ENCODE measurements at regions not wholly inside any gene's neighbourhood (a gene's known extent, or its start where the extent isn't known, plus 50 kb on each side); places are given as distances from the start of the nearest gene placed in this dataset.

- DNase-seq, result no peak
Measured at GRCh38 chr16:14334366-14335080, 263.4 kb downstream of the MRTFB start.

GRCh38 chr16:14333361-14333760, 262.2 kb downstream of the MRTFB start:
- DNase-seq, result no peak

DNA sequence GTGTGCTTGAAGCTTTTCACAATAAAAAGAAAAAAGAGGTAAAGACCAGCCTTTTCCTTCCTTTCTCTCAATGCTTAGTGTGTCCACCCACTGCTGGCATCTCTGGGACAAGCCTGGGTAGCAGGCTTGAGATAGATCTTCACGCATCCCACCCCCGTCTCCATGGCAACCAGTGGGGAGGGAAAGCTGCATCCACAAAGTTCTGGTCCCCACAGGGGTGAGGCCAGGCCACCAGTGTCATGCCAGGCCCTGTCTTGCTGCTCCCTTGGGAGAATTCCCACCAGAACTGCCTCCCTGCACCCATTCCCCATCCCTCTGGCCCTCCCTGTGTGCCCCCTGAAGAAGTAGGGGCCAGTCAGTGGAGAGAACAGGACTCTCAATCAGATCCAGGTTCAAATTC, 259.9 kb downstream of the MRTFB start:
- no peak for DNase-seq

GRCh38 chr16:14329727-14330350, 258.7 kb downstream of the MRTFB start:
- no peak for DNase-seq

DNA sequence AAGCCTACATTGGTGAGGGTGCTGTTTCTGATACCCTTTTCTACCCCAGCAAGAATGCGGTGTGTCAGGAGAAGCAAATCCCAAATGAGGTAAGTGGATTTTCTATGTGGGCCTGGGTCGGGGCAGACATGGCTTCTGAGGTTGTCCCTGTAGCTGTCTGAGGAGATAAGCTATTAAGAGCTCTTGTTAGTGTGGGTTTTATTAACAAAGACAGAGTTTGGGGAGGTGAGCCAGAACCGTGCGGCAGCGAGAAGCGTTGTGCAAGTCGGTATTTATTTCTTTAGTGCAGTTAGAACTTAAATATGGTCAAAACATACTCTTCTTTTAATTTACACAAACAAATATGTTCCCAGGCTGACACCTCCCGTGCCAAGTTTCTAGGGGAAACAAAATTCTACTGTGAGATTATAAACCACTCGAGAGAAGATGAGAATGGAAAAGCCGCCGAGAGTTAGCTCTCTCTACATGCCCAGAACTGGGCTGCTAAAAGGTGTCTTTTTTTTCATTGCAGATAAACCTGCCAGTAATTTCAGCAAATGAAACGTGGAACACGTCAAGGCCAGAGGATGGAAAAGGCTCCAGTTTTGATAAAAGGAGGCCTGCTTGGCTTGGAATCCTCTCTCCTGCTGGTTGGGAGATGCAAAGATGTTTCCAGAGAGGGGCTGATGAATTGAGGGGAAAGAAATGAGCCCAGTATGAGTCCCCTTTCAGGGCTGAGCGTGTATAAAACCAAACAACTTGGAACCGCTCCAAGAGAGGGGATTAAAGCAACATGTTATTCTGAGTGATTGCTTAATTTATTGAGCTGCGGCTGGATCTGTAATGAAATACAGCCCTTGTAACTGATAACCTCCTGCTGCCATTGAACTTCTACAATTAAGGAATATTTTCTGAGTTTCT, 254.6 kb downstream of the MRTFB start:
- DNase-seq, result no peak

- DNase-seq, result no peak
Measured at GRCh38 chr16:14324581-14324980, 253.5 kb downstream of the MRTFB start.

DNA sequence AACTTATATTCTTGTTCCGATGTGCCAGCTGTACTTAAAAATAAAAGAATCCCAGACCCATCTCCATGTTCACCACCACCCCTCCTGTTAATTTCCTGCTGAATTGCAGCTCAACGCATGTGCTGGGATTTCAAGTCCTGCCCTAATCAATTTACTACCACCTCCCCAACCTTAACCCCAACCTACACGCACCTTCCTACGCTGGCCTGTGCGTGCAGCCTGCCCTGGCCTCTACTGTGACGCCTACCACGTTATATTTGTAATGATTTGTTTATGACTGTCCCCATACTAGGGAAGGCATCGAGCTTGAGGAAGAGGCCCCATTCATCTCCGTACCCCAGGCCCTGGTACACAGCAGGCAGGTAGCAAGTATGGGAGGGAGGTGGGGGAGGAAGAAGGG, 251.1 kb downstream of the MRTFB start:
- DNase-seq, result no peak

GRCh38 chr16:14321542-14321941, 250.4 kb downstream of the MRTFB start:
- no peak for DNase-seq

GRCh38 chr16:14320406-14320805, 249.3 kb downstream of the MRTFB start:
- DNase-seq, result no peak

Measured in suppressor macrophage treated with lipopolysaccharide for 1 hour (primary cell).